RWPE1 (cell line): ENCODE measurements at regions not wholly inside any gene's neighbourhood (a gene's known extent, or its start where the extent isn't known, plus 50 kb on each side); places are given as distances from the start of the nearest gene placed in this dataset.

Experiments
- CTCF ChIA-PET: fragments of 350-600 bp; sonication (Branson Sonifier 250); formaldehyde crosslinking; extraction: SDS; loops from one replicate; lab custom pipeline; 2021; lab: Yijun Ruan, JAX
- POLR2A ChIA-PET: fragments of 400-600 bp; formaldehyde crosslinking; extraction: SDS; loops from one replicate; lab custom pipeline; 2020; ENCODE audit warnings: antibody characterized with exemption; ENCODE audit not compliant: low non-redundant PET; lab: Yijun Ruan, JAX
- DNase-seq: peaks from one replicate; pipeline ENCODE4 v3.0.0; 2012; ENCODE audit warnings: low spot score
- H3K27ac ChIP-seq: fragments of 450-650 bp; 2 replicates; pipeline ENCODE4 v1.5.1; 2017
- CTCF ChIP-seq: fragments of 450-650 bp; conservative IDR thresholded peaks from 2 replicates; pipeline ENCODE4 v1.5.1; 2017; ENCODE audit warnings: low read depth, mild to moderate bottlenecking

GRCh38 chr13:68995972-68996667 is 1111.5 kb upstream of the ATXN8OS start:
- H3K27ac ChIP-seq = no peak overlapping the region
- DNase-seq = no peak
- CTCF ChIA-PET = interaction anchor here (0.7 kb wide), 1 partner anchor 1366 kb away, joined by 3 read pairs; no protein-coding TSS in a partner anchor

GRCh38 chr13:68993154-68993553 is 1114.5 kb upstream of the ATXN8OS start:
- no peak overlapping the region for H3K27ac ChIP-seq
- no peak for TF ChIP-seq CTCF
- ChIA-PET CTCF (interaction anchor here (0.6 kb wide), 1 partner anchor 14 kb away, joined by 3 read pairs; no protein-coding TSS in a partner anchor), POLR2A (no interaction called here)
- no peak for DNase-seq

More at GRCh38 chr13:68995972-68996667, 1111.5 kb upstream of the ATXN8OS start:
- POLR2A ChIA-PET = no interaction called here
- no peak for TF ChIP-seq CTCF

- no peak for DNase-seq
- POLR2A ChIA-PET = no interaction called here
- no peak overlapping the region for H3K27ac ChIP-seq
- CTCF ChIA-PET = no interaction called here
- TF ChIP-seq CTCF = no peak
Observed at GRCh38 chr13:68988176-68988575, 1119.5 kb upstream of the ATXN8OS start.

GRCh38 chr13:68987585-68987984 is 1120.0 kb upstream of the ATXN8OS start:
- ChIA-PET CTCF (no interaction called here), POLR2A (no interaction called here)
- DNase-seq = no peak
- TF ChIP-seq CTCF = no peak
- no peak overlapping the region for H3K27ac ChIP-seq

GRCh38 chr13:68984688-68985319 is 1122.8 kb upstream of the ATXN8OS start:
- POLR2A ChIA-PET = no interaction called here
- CTCF ChIA-PET = no interaction called here
- DNase-seq = no peak
- TF ChIP-seq CTCF = no peak
- no peak overlapping the region for H3K27ac ChIP-seq

GRCh38 chr13:68982961-68983619 is 1124.5 kb upstream of the ATXN8OS start:
- no peak for TF ChIP-seq CTCF
- DNase-seq = no peak
- ChIA-PET POLR2A (no interaction called here), CTCF (no interaction called here)
- no peak overlapping the region for H3K27ac ChIP-seq
